ENCODE measurements at regions not wholly inside any gene's neighbourhood (a gene's known extent, or its start where the extent isn't known, plus 50 kb on each side); places are given as distances from the start of the nearest gene placed in this dataset.

GRCh38 chr12:132384916-132385774 lies 55.8 kb upstream of the GALNT9 start:
- in situ Hi-C loops (cut with HindIII; ENCODE audit: low sequenced_read_pairs): no loop called here
- no peak for DNase-seq (ENCODE audit: low read depth)
- TF ChIP-seq CTCF (IDR thresholded peaks at IDR 0.05; ENCODE audit: low read depth, low read length, missing control alignments): no peak
- no peak overlapping the region for H3K4me3 ChIP-seq (ENCODE audit: low read depth, low read length)

- no peak for TF ChIP-seq CTCF (IDR thresholded peaks at IDR 0.05; ENCODE audit: low read depth, low read length, missing control alignments)
- in situ Hi-C loops (cut with HindIII; ENCODE audit: low sequenced_read_pairs): no loop called here
- H3K4me3 ChIP-seq (ENCODE audit: low read depth, low read length): no peak overlapping the region
- no peak for DNase-seq (ENCODE audit: low read depth)
Measured at GRCh38 chr12:132380641-132381040, 51.3 kb upstream of the GALNT9 start.

- in situ Hi-C loops (cut with HindIII; ENCODE audit: low sequenced_read_pairs): no loop called here
- no peak for TF ChIP-seq CTCF (IDR thresholded peaks at IDR 0.05; ENCODE audit: low read depth, low read length, missing control alignments)
- no peak overlapping the region for H3K4me3 ChIP-seq (ENCODE audit: low read depth, low read length)
- DNase-seq (ENCODE audit: low read depth): no peak
Measured at GRCh38 chr12:132379996-132380395, 50.6 kb upstream of the GALNT9 start.

GRCh38 chr12:132379576-132379975 lies 50.2 kb upstream of the GALNT9 start:
- in situ Hi-C loops (cut with HindIII; ENCODE audit: low sequenced_read_pairs): no loop called here
- no peak overlapping the region for H3K4me3 ChIP-seq (ENCODE audit: low read depth, low read length)
- TF ChIP-seq CTCF (IDR thresholded peaks at IDR 0.05; ENCODE audit: low read depth, low read length, missing control alignments): no peak
- no peak for DNase-seq (ENCODE audit: low read depth)
